Natural killer cell treated with Interleukin-12 subunit alpha and Interleukin-12 subunit beta and Interleukin-15 and Interleukin-18, amount 100 ng/mL, for 72 hours (primary cell): ENCODE measurements at regions not wholly inside any gene's neighbourhood (a gene's known extent, or its start where the extent isn't known, plus 50 kb on each side); places are given as distances from the start of the nearest gene placed in this dataset.
"Not testable (repeated sequence)": the region's sequence is repeated elsewhere in the genome, so short reads cannot be mapped to it uniquely, and the experiment has no call there.

Experiments
- ATAC-seq, 2 donors: fragments of 150-1000 bp; cut with Tn5 transposase in 1 of 2; sonication (Bioruptor Pico), chemical (Tn5 transposase) in 1 of 2; 2 replicates each; pipeline ENCODE4 v1.10.0; 2021
- DNase-seq: peaks from one replicate; pipeline ENCODE4 v3.0.0; 2022; ENCODE audit warnings: low spot score
- H3K27ac Mint-ChIP-seq, 2 donors: 1 replicate in 1 of 2; 2 replicates in 1 of 2; pipeline ENCODE4 v1.8.0; 2022; ENCODE audit warnings: mixed read lengths in 2 of 2, mild to moderate bottlenecking in 1 of 2, moderate library complexity in 1 of 2
- H3K27me3 Mint-ChIP-seq, 2 donors: 1 replicate in 1 of 2; 2 replicates in 1 of 2; pipeline ENCODE4 v1.8.0; 2022; ENCODE audit warnings: mixed read lengths in 2 of 2
- H3K36me3 Mint-ChIP-seq: one replicate; pipeline ENCODE4 v1.8.0; 2022; ENCODE audit warnings: mixed read lengths
- H3K4me1 Mint-ChIP-seq, 2 donors: 1 replicate in 1 of 2; 2 replicates in 1 of 2; pipeline ENCODE4 v1.8.0; 2022; ENCODE audit warnings: low read depth in 2 of 2, mixed read lengths in 2 of 2, mild to moderate bottlenecking in 1 of 2
- H3K4me3 Mint-ChIP-seq: one replicate; pipeline ENCODE4 v1.8.0; 2022; ENCODE audit warnings: mixed read lengths
- H3K9me3 Mint-ChIP-seq: 2 replicates; pipeline ENCODE4 v1.8.0; 2022; ENCODE audit warnings: mixed read lengths

- H3K9me3 Mint-ChIP-seq, H3K27ac Mint-ChIP-seq, DNase-seq, H3K4me3 Mint-ChIP-seq, H3K4me1 Mint-ChIP-seq, H3K36me3 Mint-ChIP-seq, ATAC-seq: not testable (repeated sequence)
- H3K27me3 Mint-ChIP-seq: peaks cover 4 to 11% of the 10 kb centered on the region in 2 donors
Measured at GRCh38 chr16:15223398-15223797, 129.3 kb upstream of the RRN3 start.

- not testable (repeated sequence) for H3K4me3 Mint-ChIP-seq, H3K27ac Mint-ChIP-seq, H3K9me3 Mint-ChIP-seq, H3K36me3 Mint-ChIP-seq, DNase-seq, H3K4me1 Mint-ChIP-seq
- peak; percentile 72 to 78 for ATAC-seq
- peaks cover 4 to 11% of the 10 kb centered on the region in 2 donors for H3K27me3 Mint-ChIP-seq
Measured at GRCh38 chr16:15219679-15220615, 125.9 kb upstream of the RRN3 start.

- H3K36me3 Mint-ChIP-seq, H3K27ac Mint-ChIP-seq, H3K4me1 Mint-ChIP-seq, H3K9me3 Mint-ChIP-seq, H3K4me3 Mint-ChIP-seq, DNase-seq, ATAC-seq: not testable (repeated sequence)
- peaks cover 4 to 11% of the 10 kb centered on the region in 2 donors for H3K27me3 Mint-ChIP-seq
Measured at GRCh38 chr16:15218856-15219500, 124.9 kb upstream of the RRN3 start.

GRCh38 chr16:15207202-15207981 lies 113.3 kb upstream of the RRN3 start:
- H3K36me3 Mint-ChIP-seq, H3K4me3 Mint-ChIP-seq: not testable (repeated sequence)

GRCh38 chr16:15206439-15206838 lies 112.4 kb upstream of the RRN3 start:
- H3K27ac Mint-ChIP-seq, H3K9me3 Mint-ChIP-seq, H3K36me3 Mint-ChIP-seq, H3K4me1 Mint-ChIP-seq, ATAC-seq, H3K27me3 Mint-ChIP-seq, DNase-seq, H3K4me3 Mint-ChIP-seq: not testable (repeated sequence)

More at GRCh38 chr16:15207202-15207981, 113.3 kb upstream of the RRN3 start:
- not testable (repeated sequence) for H3K9me3 Mint-ChIP-seq, H3K27me3 Mint-ChIP-seq, H3K4me1 Mint-ChIP-seq, DNase-seq, ATAC-seq, H3K27ac Mint-ChIP-seq

- H3K27me3 Mint-ChIP-seq, DNase-seq, H3K27ac Mint-ChIP-seq, H3K9me3 Mint-ChIP-seq, H3K36me3 Mint-ChIP-seq, H3K4me1 Mint-ChIP-seq, ATAC-seq, H3K4me3 Mint-ChIP-seq: not testable (repeated sequence)
Measured at GRCh38 chr16:15205939-15206338, 111.9 kb upstream of the RRN3 start.

DNA sequence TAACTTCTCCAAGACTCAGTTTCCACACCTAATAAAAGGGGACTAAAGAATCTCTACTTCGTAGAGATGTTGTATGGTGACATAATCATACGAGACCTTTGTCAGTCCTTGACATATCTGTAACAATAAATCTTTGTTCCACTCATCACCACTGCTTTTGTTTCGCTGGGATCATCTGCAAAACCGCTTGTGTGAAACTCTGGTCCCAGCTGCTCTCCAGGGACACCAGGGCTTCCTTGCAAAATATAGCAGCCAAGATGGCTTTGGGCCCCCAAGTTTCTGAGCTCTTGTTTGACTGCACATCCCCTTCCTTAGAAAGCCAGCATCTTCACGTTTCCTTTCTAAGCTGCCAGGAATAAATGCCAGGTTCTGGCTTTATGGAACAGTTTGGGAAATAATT lies 110.5 kb upstream of the RRN3 start:
- H3K36me3 Mint-ChIP-seq, H3K4me3 Mint-ChIP-seq, H3K27ac Mint-ChIP-seq, DNase-seq, H3K27me3 Mint-ChIP-seq, ATAC-seq, H3K4me1 Mint-ChIP-seq, H3K9me3 Mint-ChIP-seq: not testable (repeated sequence)

DNA sequence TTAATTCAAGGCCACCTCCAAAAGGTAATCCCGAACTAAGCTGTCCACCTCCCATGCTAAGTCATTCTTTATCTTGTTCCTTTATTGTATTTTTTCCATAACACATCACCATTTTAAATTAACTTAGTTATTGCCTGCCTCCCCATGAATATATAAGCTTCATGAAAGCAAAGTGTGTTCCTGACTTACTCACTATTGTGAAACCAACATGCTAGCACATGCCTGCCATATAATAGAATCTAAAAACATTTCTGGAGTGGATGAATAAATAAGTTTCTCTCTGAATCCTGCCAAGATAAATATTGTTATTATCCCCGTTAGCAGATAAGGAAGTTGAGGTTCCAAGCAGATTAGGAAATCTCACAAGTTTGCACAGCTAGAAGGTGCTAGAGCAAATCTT lies 98.7 kb upstream of the RRN3 start:
- H3K4me3 Mint-ChIP-seq, H3K27ac Mint-ChIP-seq, H3K36me3 Mint-ChIP-seq: not testable (repeated sequence)

GRCh38 chr16:15192197-15192596 lies 98.1 kb upstream of the RRN3 start:
- ATAC-seq, H3K27me3 Mint-ChIP-seq, H3K4me1 Mint-ChIP-seq, H3K9me3 Mint-ChIP-seq, H3K4me3 Mint-ChIP-seq, DNase-seq, H3K27ac Mint-ChIP-seq, H3K36me3 Mint-ChIP-seq: not testable (repeated sequence)

More for the DNA sequence above, 98.7 kb upstream of the RRN3 start:
- not testable (repeated sequence) for H3K27me3 Mint-ChIP-seq, ATAC-seq, H3K4me1 Mint-ChIP-seq, DNase-seq, H3K9me3 Mint-ChIP-seq

DNA sequence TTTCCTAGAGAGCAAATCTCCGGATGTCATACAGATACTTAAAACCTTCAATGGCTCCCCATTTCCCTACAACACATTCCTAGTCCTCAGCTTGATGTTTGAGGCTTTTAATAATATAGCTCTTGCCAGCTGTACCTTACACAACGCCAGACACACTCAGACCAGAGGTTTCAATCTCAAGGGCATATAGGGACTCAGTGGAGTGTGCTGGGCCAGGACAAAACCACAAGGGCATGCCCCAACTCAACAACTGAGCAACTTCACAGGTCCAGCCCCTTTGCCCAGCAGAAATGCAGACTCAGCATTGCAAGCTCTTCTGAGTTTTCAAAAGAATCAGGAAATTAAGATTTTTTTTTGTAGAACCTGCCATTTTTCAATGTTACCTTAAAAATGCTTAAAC lies 95.4 kb upstream of the RRN3 start:
- H3K4me1 Mint-ChIP-seq, H3K4me3 Mint-ChIP-seq, H3K27me3 Mint-ChIP-seq, H3K36me3 Mint-ChIP-seq, H3K27ac Mint-ChIP-seq, H3K9me3 Mint-ChIP-seq, DNase-seq, ATAC-seq: not testable (repeated sequence)
